Ishikawa (cell line): ENCODE measurements at regions not wholly inside any gene's neighbourhood (a gene's known extent, or its start where the extent isn't known, plus 50 kb on each side); places are given as distances from the start of the nearest gene placed in this dataset.

Source experiments
- CEBPB ChIP-seq: IDR thresholded peaks from 2 replicates; pipeline ENCODE4 v1.6.1; 2012
- CREB1 ChIP-seq: IDR thresholded peaks from 2 replicates; pipeline ENCODE4 v1.6.1; 2012; ENCODE audit warnings: low read depth
- EGR1 ChIP-seq: IDR thresholded peaks from 2 replicates; pipeline ENCODE4 v1.6.1; 2012
- EP300 ChIP-seq: IDR thresholded peaks from 2 replicates; pipeline ENCODE4 v1.6.1; 2012; ENCODE audit warnings: borderline replicate concordance
- FOXM1 ChIP-seq: IDR thresholded peaks from 2 replicates; pipeline ENCODE4 v1.6.1; 2012; ENCODE audit warnings: low read depth, borderline replicate concordance
- MAX ChIP-seq: IDR thresholded peaks from 2 replicates; pipeline ENCODE4 v1.6.1; 2012
- NFIC ChIP-seq: IDR thresholded peaks from 2 replicates; pipeline ENCODE4 v1.6.1; 2012
- RAD21 ChIP-seq: IDR thresholded peaks from 2 replicates; pipeline ENCODE4 v1.6.1; 2012; ENCODE audit warnings: low read depth
- REST ChIP-seq: IDR thresholded peaks from 2 replicates; pipeline ENCODE4 v1.6.1; 2012; ENCODE audit warnings: low read depth, mild to moderate bottlenecking
- TAF1 ChIP-seq: IDR thresholded peaks from 2 replicates; pipeline ENCODE4 v1.6.1; 2012; ENCODE audit warnings: low read depth, mild to moderate bottlenecking
- TCF12 ChIP-seq: IDR thresholded peaks from 2 replicates; pipeline ENCODE4 v1.6.1; 2012; ENCODE audit warnings: low read depth
- TEAD4 ChIP-seq: IDR thresholded peaks from 2 replicates; pipeline ENCODE4 v1.6.1; 2012
- USF1 ChIP-seq: IDR thresholded peaks from 2 replicates; pipeline ENCODE4 v1.6.1; 2012
- YY1 ChIP-seq: IDR thresholded peaks from 2 replicates; pipeline ENCODE4 v1.6.1; 2012; ENCODE audit warnings: low read depth
- ZBTB7A ChIP-seq: IDR thresholded peaks from 2 replicates; pipeline ENCODE4 v1.6.1; 2012; ENCODE audit warnings: low read depth

- TF ChIP-seq YY1, result no peak
- no peak for TF ChIP-seq TCF12
- no peak for TF ChIP-seq EGR1
- no peak for TF ChIP-seq CREB1
- no peak for TF ChIP-seq ZBTB7A
- TF ChIP-seq TEAD4, result no peak
- TF ChIP-seq NFIC, result no peak
- TF ChIP-seq EP300, result no peak
- TF ChIP-seq REST, result no peak
- TF ChIP-seq MAX, result no peak
- no peak for TF ChIP-seq RAD21
- no peak for TF ChIP-seq USF1
- no peak for TF ChIP-seq FOXM1
- TF ChIP-seq TAF1, result no peak
- TF ChIP-seq CEBPB, result no peak
Measured at GRCh38 chr9:134522502-134522848, 119.1 kb upstream of the COL5A1 start.

- TF ChIP-seq USF1, result no peak
- TF ChIP-seq EGR1, result no peak
- TF ChIP-seq TEAD4, result no peak
- TF ChIP-seq MAX, result no peak
- TF ChIP-seq FOXM1, result no peak
- TF ChIP-seq TCF12, result no peak
- TF ChIP-seq CEBPB, result no peak
- no peak for TF ChIP-seq CREB1
- TF ChIP-seq ZBTB7A, result no peak
- TF ChIP-seq EP300, result no peak
- TF ChIP-seq YY1, result no peak
- TF ChIP-seq NFIC, result no peak
- no peak for TF ChIP-seq REST
- no peak for TF ChIP-seq RAD21
- TF ChIP-seq TAF1, result no peak
Measured at GRCh38 chr9:134522976-134523375, 118.6 kb upstream of the COL5A1 start.

- TF ChIP-seq USF1 (no peak), EGR1 (no peak), REST (no peak), MAX (no peak), CEBPB (no peak), EP300 (no peak), NFIC (no peak), RAD21 (no peak), TEAD4 (no peak), TCF12 (no peak), CREB1 (no peak), TAF1 (no peak), ZBTB7A (no peak), FOXM1 (no peak), YY1 (no peak)
Measured at GRCh38 chr9:134525070-134525815, 116.4 kb upstream of the COL5A1 start.
